Gastroesophageal sphincter (tissue), 4 donors: ENCODE measurements at regions not wholly inside any gene's neighbourhood (a gene's known extent, or its start where the extent isn't known, plus 50 kb on each side); places are given as distances from the start of the nearest gene placed in this dataset.

Source experiments
- ATAC-seq: fragments of 150-250 bp; one replicate; pipeline ENCODE4 v1.9.1; 2016; ENCODE audit warnings: mild to moderate bottlenecking, moderate library complexity
- H3K27ac ChIP-seq, 4 donors: fragments of 200-600 bp; sonication (generic) in 3 of 4; 1 replicate in 3 of 4; 2 replicates in 1 of 4; pipeline ENCODE4 v1.5.1; 2016 to 2019
- H3K27me3 ChIP-seq: fragments of 200-600 bp; sonication (generic); one replicate; pipeline ENCODE4 v1.5.1; 2019
- H3K36me3 ChIP-seq, 2 donors: fragments of 200-600 bp; sonication (generic); one replicate each; pipeline ENCODE4 v1.5.1; 2019; ENCODE audit warnings: control low read depth in 1 of 2
- H3K4me1 ChIP-seq, 3 donors: fragments of 200-600 bp; sonication (generic); 1 replicate in 2 of 3; 2 replicates in 1 of 3; pipeline ENCODE4 v1.5.1; 2016 to 2019; ENCODE audit warnings: control low read depth in 2 of 3
- H3K4me3 ChIP-seq, 2 donors: fragments of 200-600 bp; sonication (generic); one replicate each; pipeline ENCODE4 v1.5.1; 2019; ENCODE audit warnings: mild to moderate bottlenecking in 1 of 2, moderate library complexity in 1 of 2
- H3K9me3 ChIP-seq, 3 donors: fragments of 200-600 bp; sonication (generic); one replicate each; pipeline ENCODE4 v1.5.1; 2017 to 2019; ENCODE audit warnings: control low read depth in 2 of 3
- CTCF ChIP-seq, 4 experiments: fragments of 200-600 bp in 2 of 4; fragments of 450-650 bp in 2 of 4; sonication (generic) in 1 of 4; IDR thresholded peaks; one replicate each; pipeline ENCODE4 v1.5.1; 2017 to 2019; ENCODE audit warnings: antibody characterized with exemption in 4 of 4, mild to moderate bottlenecking in 2 of 4, moderate library complexity in 2 of 4
- EP300 ChIP-seq: sonication (generic); formaldehyde crosslinking; IDR thresholded peaks from one replicate; pipeline ENCODE4 v1.6.1; 2017; ENCODE audit warnings: antibody characterized with exemption, mild to moderate bottlenecking
- POLR2A ChIP-seq, 2 donors: fragments of 450-650 bp; IDR thresholded peaks; one replicate each; pipeline ENCODE4 v1.6.1; 2017; ENCODE audit warnings: antibody characterized with exemption in 2 of 2, mild to moderate bottlenecking in 2 of 2, moderate library complexity in 1 of 2
- POLR2AphosphoS5 ChIP-seq: sonication (generic); formaldehyde crosslinking; IDR thresholded peaks from one replicate; pipeline ENCODE4 v1.6.1; 2017; ENCODE audit warnings: antibody characterized with exemption
- WGBS, 2 donors: methylation state at CpG; one replicate each; pipeline ENCODE4 v1.1.5; 2018; ENCODE audit warnings: low coverage in 1 of 2; 5-methylcytosine and 5-hydroxymethylcytosine counted together

GRCh38 chr12:126156806-126157574 is 1091.8 kb downstream of the AACS start:
- no peak overlapping the region for H3K27ac ChIP-seq
- TF ChIP-seq EP300 = no peak
- no peak for TF ChIP-seq POLR2AphosphoS5
- TF ChIP-seq CTCF (IDR thresholded peaks at IDR 0.05) = no peak
- no peak for TF ChIP-seq POLR2A (IDR thresholded peaks at IDR 0.05)
- WGBS, 2 donors = 59 to 81% methylated on average over 5 to 6 of the region's 12 CpGs
- no peak overlapping the region for H3K4me3 ChIP-seq
- H3K9me3 ChIP-seq = peaks cover 0 to 3% (median 0%) of the 10 kb centered on the region in 3 donors
- no peaks in the 10 kb centered on the region for H3K27me3 ChIP-seq
- H3K4me1 ChIP-seq = no peaks in the 10 kb centered on the region
- no peaks in the 10 kb centered on the region for H3K36me3 ChIP-seq
- no peak for ATAC-seq

GRCh38 chr12:126157575-126157966 is 1092.3 kb downstream of the AACS start:
- no peak for TF ChIP-seq POLR2A (IDR thresholded peaks at IDR 0.05)
- no peak for TF ChIP-seq POLR2AphosphoS5
- TF ChIP-seq EP300 = no peak
- no peak for TF ChIP-seq CTCF (IDR thresholded peaks at IDR 0.05)
- H3K4me1 ChIP-seq = no peaks in the 10 kb centered on the region
- H3K36me3 ChIP-seq = no peaks in the 10 kb centered on the region
- WGBS, 2 donors = 80 to 91% methylated on average over 4 to 5 of the region's 5 CpGs
- no peak for ATAC-seq
- peaks cover 0 to 8% (median 0%) of the 10 kb centered on the region in 3 donors for H3K9me3 ChIP-seq
- no peak overlapping the region for H3K27ac ChIP-seq
- no peaks in the 10 kb centered on the region for H3K27me3 ChIP-seq
- H3K4me3 ChIP-seq = no peak overlapping the region

GRCh38 chr12:126159139-126159538 is 1093.9 kb downstream of the AACS start:
- H3K4me1 ChIP-seq = no peaks in the 10 kb centered on the region
- H3K4me3 ChIP-seq = no peak overlapping the region
- TF ChIP-seq CTCF (IDR thresholded peaks at IDR 0.05) = no peak
- TF ChIP-seq POLR2A (IDR thresholded peaks at IDR 0.05) = no peak
- TF ChIP-seq EP300 = no peak
- no peak for TF ChIP-seq POLR2AphosphoS5
- no peaks in the 10 kb centered on the region for H3K27me3 ChIP-seq
- H3K36me3 ChIP-seq = no peaks in the 10 kb centered on the region
- peaks cover 0 to 14% (median 0%) of the 10 kb centered on the region in 3 donors for H3K9me3 ChIP-seq
- WGBS, 2 donors = 39 to 45% methylated on average over 5 of the region's 5 CpGs
- H3K27ac ChIP-seq = no peak overlapping the region
- ATAC-seq = no peak

- H3K27me3 ChIP-seq = no peaks in the 10 kb centered on the region
- no peak for ATAC-seq
- peaks cover 0 to 14% (median 0%) of the 10 kb centered on the region in 3 donors for H3K9me3 ChIP-seq
- TF ChIP-seq CTCF (IDR thresholded peaks at IDR 0.05) (no peak), POLR2AphosphoS5 (no peak), POLR2A (IDR thresholded peaks at IDR 0.05) (no peak), EP300 (no peak)
- no peaks in the 10 kb centered on the region for H3K4me1 ChIP-seq
- WGBS, 2 donors = 20 to 27% methylated on average over 1 of the region's 1 CpG
- no peaks in the 10 kb centered on the region for H3K36me3 ChIP-seq
- no peak overlapping the region for H3K4me3 ChIP-seq
- no peak overlapping the region for H3K27ac ChIP-seq
Measured at GRCh38 chr12:126160912-126161311, 1095.7 kb downstream of the AACS start.

GRCh38 chr12:126163984-126164383 is 1098.7 kb downstream of the AACS start:
- Histone ChIP-seq H3K27ac (no peak overlapping the region), H3K4me3 (no peak overlapping the region), H3K4me1 (no peaks in the 10 kb centered on the region), H3K9me3 (peaks cover 0 to 14% (median 0%) of the 10 kb centered on the region in 3 donors), H3K27me3 (no peaks in the 10 kb centered on the region), H3K36me3 (no peaks in the 10 kb centered on the region)
- TF ChIP-seq EP300 (no peak), POLR2AphosphoS5 (no peak)
- no peak for ATAC-seq
- WGBS, 2 donors = 80 to 94% methylated on average over 1 to 8 of the region's 8 CpGs
